ENCODE measurements at regions not wholly inside any gene's neighbourhood (a gene's known extent, or its start where the extent isn't known, plus 50 kb on each side); places are given as distances from the start of the nearest gene placed in this dataset.
A peak's percentile ranks its signal among the peaks of the same experiment; 100 is the strongest.

DNA sequence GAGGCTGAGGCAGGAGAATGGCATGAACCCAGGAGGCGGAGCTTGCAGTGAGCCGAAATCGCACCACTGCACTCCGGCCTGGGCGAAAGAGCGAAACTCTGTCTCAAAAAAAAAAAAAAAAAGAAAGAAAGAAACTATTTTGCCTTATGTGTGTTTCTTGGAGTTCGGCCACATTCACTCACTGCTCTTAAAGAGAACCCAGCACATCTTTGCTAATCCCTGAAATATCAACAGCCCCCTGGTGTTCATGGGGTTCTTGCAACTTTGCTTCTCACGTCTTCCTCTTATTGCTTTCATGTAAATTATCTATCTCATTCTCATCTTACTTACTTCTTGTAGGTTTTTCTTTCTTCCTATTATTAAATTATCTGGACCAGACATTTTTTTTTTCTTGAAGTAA, 126.3 kb upstream of the ASTN2 start:
- no peak overlapping the region for H3K4me3 ChIP-seq (ENCODE audit: low read depth, low read length)
- TF ChIP-seq, protein P1, sequence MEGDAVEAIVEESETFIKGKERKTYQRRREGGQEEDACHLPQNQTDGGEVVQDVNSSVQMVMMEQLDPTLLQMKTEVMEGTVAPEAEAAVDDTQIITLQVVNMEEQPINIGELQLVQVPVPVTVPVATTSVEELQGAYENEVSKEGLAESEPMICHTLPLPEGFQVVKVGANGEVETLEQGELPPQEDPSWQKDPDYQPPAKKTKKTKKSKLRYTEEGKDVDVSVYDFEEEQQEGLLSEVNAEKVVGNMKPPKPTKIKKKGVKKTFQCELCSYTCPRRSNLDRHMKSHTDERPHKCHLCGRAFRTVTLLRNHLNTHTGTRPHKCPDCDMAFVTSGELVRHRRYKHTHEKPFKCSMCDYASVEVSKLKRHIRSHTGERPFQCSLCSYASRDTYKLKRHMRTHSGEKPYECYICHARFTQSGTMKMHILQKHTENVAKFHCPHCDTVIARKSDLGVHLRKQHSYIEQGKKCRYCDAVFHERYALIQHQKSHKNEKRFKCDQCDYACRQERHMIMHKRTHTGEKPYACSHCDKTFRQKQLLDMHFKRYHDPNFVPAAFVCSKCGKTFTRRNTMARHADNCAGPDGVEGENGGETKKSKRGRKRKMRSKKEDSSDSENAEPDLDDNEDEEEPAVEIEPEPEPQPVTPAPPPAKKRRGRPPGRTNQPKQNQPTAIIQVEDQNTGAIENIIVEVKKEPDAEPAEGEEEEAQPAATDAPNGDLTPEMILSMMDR (conservative IDR thresholded peaks at IDR 0.05; ENCODE audit: low read depth, low read length), result no peak
- no peak for DNase-seq (ENCODE audit: low read depth)

GRCh38 chr9:117535973-117536372, 121.1 kb upstream of the ASTN2 start:
- no peak for DNase-seq (ENCODE audit: low read depth)
- TF ChIP-seq, protein P1 (conservative IDR thresholded peaks at IDR 0.05; ENCODE audit: low read depth, low read length), result no peak
- no peak overlapping the region for H3K4me3 ChIP-seq (ENCODE audit: low read depth, low read length)

DNA sequence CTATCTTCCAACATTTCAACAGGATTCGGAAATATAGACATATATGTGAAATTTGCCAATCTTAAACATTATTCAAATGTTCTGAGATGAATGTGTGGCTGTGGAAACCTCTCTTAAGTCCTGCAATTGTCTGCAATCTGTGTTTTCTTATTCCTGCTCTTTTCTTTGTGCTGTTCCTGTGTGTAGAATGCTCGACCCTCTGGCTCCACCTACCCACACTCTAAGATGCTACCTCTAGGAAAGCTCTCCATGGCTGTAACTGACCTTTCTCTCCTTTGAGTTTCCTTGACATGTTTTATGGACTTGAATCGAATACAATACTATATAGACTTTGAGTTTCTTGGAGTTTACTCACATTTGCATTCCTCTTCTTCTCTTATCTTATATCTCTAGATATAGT, 120.6 kb upstream of the ASTN2 start:
- TF ChIP-seq, protein P1 (conservative IDR thresholded peaks at IDR 0.05; ENCODE audit: low read depth, low read length), result peak; percentile 14
- H3K4me3 ChIP-seq (ENCODE audit: low read depth, low read length), result no peak overlapping the region
- no peak for DNase-seq (ENCODE audit: low read depth)

- DNase-seq (ENCODE audit: low read depth), result no peak
- TF ChIP-seq, protein P1 (conservative IDR thresholded peaks at IDR 0.05; ENCODE audit: low read depth, low read length), result no peak
- H3K4me3 ChIP-seq (ENCODE audit: low read depth, low read length), result no peak overlapping the region
Measured at GRCh38 chr9:117528225-117528624, 113.4 kb upstream of the ASTN2 start.

DNA sequence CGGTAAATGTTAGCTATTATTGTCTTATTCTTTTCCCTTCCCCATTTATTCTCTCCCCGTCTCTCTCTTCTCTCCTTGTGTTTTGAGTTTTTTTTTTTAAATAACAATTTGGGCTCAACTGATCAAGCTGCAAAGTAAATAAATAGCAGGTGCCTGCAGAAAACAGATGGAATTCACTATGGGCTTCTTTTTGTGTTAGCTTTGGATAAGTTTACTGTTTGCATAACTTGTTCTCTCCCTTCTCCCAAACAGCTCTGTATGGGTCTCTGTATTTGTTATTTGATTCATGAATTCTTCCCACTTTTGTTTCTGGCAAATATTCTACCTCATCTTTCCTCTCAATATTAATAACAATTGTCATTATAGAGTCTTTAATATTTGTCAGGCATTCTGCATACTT, 111.8 kb upstream of the ASTN2 start:
- TF ChIP-seq, protein P1 (conservative IDR thresholded peaks at IDR 0.05; ENCODE audit: low read depth, low read length), result no peak
- no peak for DNase-seq (ENCODE audit: low read depth)
- H3K4me3 ChIP-seq (ENCODE audit: low read depth, low read length), result no peak overlapping the region

GRCh38 chr9:117523531-117524153, 108.8 kb upstream of the ASTN2 start:
- no peak overlapping the region for H3K4me3 ChIP-seq (ENCODE audit: low read depth, low read length)
- TF ChIP-seq, protein P1 (conservative IDR thresholded peaks at IDR 0.05; ENCODE audit: low read depth, low read length), result no peak
- DNase-seq (ENCODE audit: low read depth), result no peak

- TF ChIP-seq, protein P1 (conservative IDR thresholded peaks at IDR 0.05; ENCODE audit: low read depth, low read length), result no peak
- DNase-seq (ENCODE audit: low read depth), result no peak
- H3K4me3 ChIP-seq (ENCODE audit: low read depth, low read length), result no peak overlapping the region
Measured at GRCh38 chr9:117521293-117521692, 106.4 kb upstream of the ASTN2 start.
